Endodermal cell (in vitro differentiated cells): ENCODE measurements at regions not wholly inside any gene's neighbourhood (a gene's known extent, or its start where the extent isn't known, plus 50 kb on each side); places are given as distances from the start of the nearest gene placed in this dataset.
"Not testable (repeated sequence)": the region's sequence is repeated elsewhere in the genome, so short reads cannot be mapped to it uniquely, and the experiment has no call there.

Experiments used
- DNase-seq: peaks from one replicate; pipeline ENCODE4 v3.0.0-alpha.2; 2017
- H3K27ac ChIP-seq: 2 replicates; pipeline ENCODE4 v1.5.1; 2013; ENCODE audit warnings: mild to moderate bottlenecking, low read depth, low read length, moderate library complexity
- H3K27me3 ChIP-seq: 2 replicates; pipeline ENCODE4 v1.6.1; 2013; ENCODE audit warnings: mild to moderate bottlenecking, low read length, moderate library complexity; ENCODE audit not compliant: insufficient read depth, control insufficient read depth, poor library complexity, severe bottlenecking
- H3K36me3 ChIP-seq: 2 replicates; pipeline ENCODE4 v1.7.0; 2013; ENCODE audit warnings: mild to moderate bottlenecking, low read length, moderate library complexity; ENCODE audit not compliant: control insufficient read depth, insufficient read depth
- H3K4me1 ChIP-seq: one replicate; pipeline ENCODE4 v1.7.0; 2013; ENCODE audit warnings: low read length; ENCODE audit not compliant: control insufficient read depth, insufficient read depth
- H3K4me3 ChIP-seq: 2 replicates; pipeline ENCODE4 v1.5.1; 2013; ENCODE audit warnings: mild to moderate bottlenecking, low read length, moderate library complexity
- H3K9ac ChIP-seq: 2 replicates; pipeline ENCODE4 v1.6.1; 2013; ENCODE audit warnings: mild to moderate bottlenecking, low read length, moderate library complexity; ENCODE audit not compliant: poor library complexity, severe bottlenecking; ENCODE audit errors: extremely low read depth
- H3K9me3 ChIP-seq: 2 replicates; pipeline ENCODE4 v1.6.1; 2013; ENCODE audit warnings: mild to moderate bottlenecking, low read length, moderate library complexity; ENCODE audit not compliant: control insufficient read depth
- H3K27ac Mint-ChIP-seq: 2 replicates; pipeline ENCODE4 v1.8.0; 2020; ENCODE audit warnings: mixed read lengths
- H3K27me3 Mint-ChIP-seq: 2 replicates; pipeline ENCODE4 v1.8.0; 2021; ENCODE audit warnings: mild to moderate bottlenecking, mixed read lengths; ENCODE audit not compliant: insufficient read depth
- H3K36me3 Mint-ChIP-seq: 2 replicates; pipeline ENCODE4 v1.8.0; 2020; ENCODE audit warnings: low read depth, mixed read lengths
- H3K4me1 Mint-ChIP-seq: 2 replicates; pipeline ENCODE4 v1.8.0; 2020; ENCODE audit warnings: mixed read lengths
- H3K4me3 Mint-ChIP-seq: 2 replicates; pipeline ENCODE4 v1.8.0; 2020; ENCODE audit warnings: mild to moderate bottlenecking, moderate library complexity, mixed read lengths
- H3K9me3 Mint-ChIP-seq: 2 replicates; pipeline ENCODE4 v1.8.0; 2020; ENCODE audit warnings: mild to moderate bottlenecking, mixed read lengths
- WGBS, 2 experiments: methylation state at CpG; one replicate each; pipeline versions ENCODE4 v1.1.5 to v1.1.7; 2013; ENCODE audit warnings: missing lambda C conversion rate in 2 of 2, mixed read lengths in 1 of 2; ENCODE audit not compliant: insufficient coverage in 1 of 2, insufficient read length in 1 of 2; 5-methylcytosine and 5-hydroxymethylcytosine counted together
- TF ChIP-seq, protein P1 (sequence below): fragments of 200-600 bp; sonication (generic); conservative IDR thresholded peaks from 2 replicates; pipeline ENCODE4 v1.5.0; 2021; ENCODE audit warnings: antibody characterized with exemption, mild to moderate bottlenecking

DNA sequence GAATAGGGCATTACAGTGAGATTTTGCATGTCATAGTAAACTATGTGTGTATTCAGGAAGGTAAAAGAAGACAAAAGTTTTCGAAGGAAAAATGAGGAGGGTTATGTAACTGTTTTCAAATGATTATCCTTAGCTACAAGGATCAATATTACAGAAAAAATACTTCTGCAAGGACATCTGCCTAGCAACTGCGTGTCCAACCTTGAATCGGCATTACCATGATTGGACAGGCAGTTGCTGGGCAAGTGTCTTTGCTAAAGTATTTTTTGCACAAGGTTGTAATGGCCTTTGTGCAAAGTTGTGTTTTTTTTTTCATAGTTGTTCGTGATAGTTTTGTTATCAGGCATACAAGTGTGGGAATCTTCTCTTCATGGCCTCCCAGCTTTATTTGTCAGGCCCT lies 136.8 kb downstream of the FASLG start:
- TF ChIP-seq, protein P1, sequence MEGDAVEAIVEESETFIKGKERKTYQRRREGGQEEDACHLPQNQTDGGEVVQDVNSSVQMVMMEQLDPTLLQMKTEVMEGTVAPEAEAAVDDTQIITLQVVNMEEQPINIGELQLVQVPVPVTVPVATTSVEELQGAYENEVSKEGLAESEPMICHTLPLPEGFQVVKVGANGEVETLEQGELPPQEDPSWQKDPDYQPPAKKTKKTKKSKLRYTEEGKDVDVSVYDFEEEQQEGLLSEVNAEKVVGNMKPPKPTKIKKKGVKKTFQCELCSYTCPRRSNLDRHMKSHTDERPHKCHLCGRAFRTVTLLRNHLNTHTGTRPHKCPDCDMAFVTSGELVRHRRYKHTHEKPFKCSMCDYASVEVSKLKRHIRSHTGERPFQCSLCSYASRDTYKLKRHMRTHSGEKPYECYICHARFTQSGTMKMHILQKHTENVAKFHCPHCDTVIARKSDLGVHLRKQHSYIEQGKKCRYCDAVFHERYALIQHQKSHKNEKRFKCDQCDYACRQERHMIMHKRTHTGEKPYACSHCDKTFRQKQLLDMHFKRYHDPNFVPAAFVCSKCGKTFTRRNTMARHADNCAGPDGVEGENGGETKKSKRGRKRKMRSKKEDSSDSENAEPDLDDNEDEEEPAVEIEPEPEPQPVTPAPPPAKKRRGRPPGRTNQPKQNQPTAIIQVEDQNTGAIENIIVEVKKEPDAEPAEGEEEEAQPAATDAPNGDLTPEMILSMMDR: no peak
- DNase-seq: no peak
- Mint-ChIP-seq H3K27me3 (no peaks in the 10 kb centered on the region), H3K36me3 (no peaks in the 10 kb centered on the region), H3K4me3 (no peak overlapping the region), H3K27ac (no peak overlapping the region), H3K4me1 (peaks cover 6% of the 10 kb centered on the region), H3K9me3 (peaks cover 17% of the 10 kb centered on the region)
- H3K27ac ChIP-seq: no peak overlapping the region
- peaks cover 13% of the 10 kb centered on the region for H3K9me3 ChIP-seq
- 91 to 94% methylated on average over 2 to 4 of the region's 4 CpGs for WGBS, 2 experiments
- no peak overlapping the region for H3K9ac ChIP-seq
- H3K36me3 ChIP-seq: no peaks in the 10 kb centered on the region
- no peaks in the 10 kb centered on the region for H3K4me1 ChIP-seq
- H3K4me3 ChIP-seq: no peak overlapping the region
- H3K27me3 ChIP-seq: no peaks in the 10 kb centered on the region

DNA sequence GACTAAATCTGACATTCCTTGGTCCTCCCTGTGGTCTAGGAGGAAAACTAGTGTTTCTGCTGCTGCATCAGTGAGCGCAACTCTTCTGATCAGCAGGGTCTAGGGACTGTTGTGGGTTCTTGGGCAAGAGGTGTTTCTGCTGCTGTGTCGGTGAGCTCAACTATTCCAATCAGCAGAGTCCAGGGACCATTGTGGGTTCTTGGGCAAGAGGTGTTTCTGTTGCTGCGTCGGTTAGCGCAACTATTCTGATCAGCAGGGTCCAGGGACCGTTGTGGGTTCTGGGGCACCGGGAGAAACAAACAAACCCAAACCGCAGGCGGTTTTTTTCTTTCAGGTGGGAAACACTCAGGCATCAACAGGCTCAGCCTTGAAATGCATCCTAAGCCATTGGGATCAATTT lies 140.9 kb downstream of the FASLG start:
- not testable (repeated sequence) for H3K36me3 Mint-ChIP-seq, H3K4me3 ChIP-seq, DNase-seq, H3K4me3 Mint-ChIP-seq, H3K27ac ChIP-seq, H3K4me1 ChIP-seq, H3K27me3 ChIP-seq, H3K36me3 ChIP-seq, H3K27me3 Mint-ChIP-seq, H3K9ac ChIP-seq, H3K27ac Mint-ChIP-seq
- H3K9me3 ChIP-seq: peaks cover 33% of the 10 kb centered on the region
- 95 to 99% methylated on average over 8 to 9 of the region's 9 CpGs for WGBS, 2 experiments
- Mint-ChIP-seq H3K4me1 (peaks cover 18% of the 10 kb centered on the region), H3K9me3 (peaks cover 37% of the 10 kb centered on the region)

DNA sequence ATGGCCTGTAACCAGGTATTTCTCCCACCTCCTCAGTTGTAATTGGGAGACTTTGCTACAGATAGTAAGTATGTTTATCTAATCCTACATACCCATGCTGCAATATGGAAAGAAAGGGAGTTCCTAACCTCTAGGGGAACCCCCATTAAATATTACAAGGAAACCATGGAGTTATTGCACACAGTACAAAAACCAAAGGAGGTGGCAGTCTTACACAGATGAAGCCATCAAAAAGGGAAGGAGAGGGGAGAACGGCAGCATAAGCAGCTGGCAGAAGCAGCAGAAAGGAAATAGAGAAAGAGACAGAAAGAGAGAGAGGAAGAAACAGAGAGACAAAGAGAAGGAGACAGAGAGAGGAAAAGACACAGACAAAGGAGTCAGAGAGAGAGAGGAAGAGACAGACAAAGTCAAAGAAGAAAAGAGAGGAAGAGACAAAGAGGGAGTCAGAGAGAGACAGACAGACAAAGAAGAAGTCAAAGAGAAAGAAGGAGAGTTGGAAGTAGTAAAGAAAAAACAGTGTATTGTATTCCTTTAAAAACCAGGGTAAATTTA lies 142.9 kb downstream of the FASLG start:
- Histone ChIP-seq H3K9ac (no peak overlapping the region), H3K27ac (no peak overlapping the region), H3K36me3 (no peaks in the 10 kb centered on the region), H3K4me3 (no peak overlapping the region), H3K9me3 (peaks cover 41% of the 10 kb centered on the region), H3K4me1 (no peaks in the 10 kb centered on the region), H3K27me3 (no peaks in the 10 kb centered on the region)
- H3K27me3 Mint-ChIP-seq: no peaks in the 10 kb centered on the region
- H3K9me3 Mint-ChIP-seq: peaks cover 38% of the 10 kb centered on the region
- DNase-seq: no peak
- 89 to 94% methylated on average over 1 of the region's 1 CpG for WGBS, 2 experiments
- peaks cover 6% of the 10 kb centered on the region for H3K36me3 Mint-ChIP-seq
- H3K4me1 Mint-ChIP-seq: peaks cover 18% of the 10 kb centered on the region
- no peak overlapping the region for H3K27ac Mint-ChIP-seq
- TF ChIP-seq, protein P1: no peak
- no peak overlapping the region for H3K4me3 Mint-ChIP-seq

DNA sequence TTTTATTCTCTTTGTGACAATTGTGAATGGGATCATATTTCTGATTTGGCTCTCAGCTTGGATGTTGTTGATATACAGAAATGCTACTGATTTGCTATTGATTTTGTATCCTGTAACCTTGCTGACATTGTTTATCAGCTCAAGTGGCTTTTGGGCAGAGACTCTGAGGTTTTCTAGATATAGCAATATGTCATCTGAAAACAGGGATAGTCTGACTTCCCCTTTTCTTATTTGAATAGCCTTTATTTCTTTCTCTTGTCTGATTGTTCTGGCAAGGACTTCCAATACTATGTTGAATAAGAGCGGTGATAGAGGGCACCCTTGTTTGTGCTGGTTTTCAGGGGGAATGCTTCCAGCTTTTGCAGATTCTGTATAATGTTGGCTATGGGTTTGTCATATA lies 150.8 kb downstream of the FASLG start:
- H3K4me1 ChIP-seq: no peaks in the 10 kb centered on the region
- no peaks in the 10 kb centered on the region for H3K27me3 ChIP-seq
- Mint-ChIP-seq H3K9me3 (peaks cover 32% of the 10 kb centered on the region), H3K36me3 (no peaks in the 10 kb centered on the region), H3K4me3 (no peak overlapping the region), H3K27me3 (no peaks in the 10 kb centered on the region), H3K27ac (no peak overlapping the region), H3K4me1 (no peaks in the 10 kb centered on the region)
- H3K36me3 ChIP-seq: no peaks in the 10 kb centered on the region
- TF ChIP-seq, protein P1: no peak
- peaks cover 34% of the 10 kb centered on the region for H3K9me3 ChIP-seq
- no peak overlapping the region for H3K27ac ChIP-seq
- no peak overlapping the region for H3K9ac ChIP-seq
- H3K4me3 ChIP-seq: no peak overlapping the region
- 94% methylated on average over 1 of the region's 1 CpG; no CpG with 5 or more reads in 1 of the 2 experiments for WGBS, 2 experiments
- no peak for DNase-seq
